ENCODE measurements at regions not wholly inside any gene's neighbourhood (a gene's known extent, or its start where the extent isn't known, plus 50 kb on each side); places are given as distances from the start of the nearest gene placed in this dataset.
A peak's percentile ranks its signal among the peaks of the same experiment; 100 is the strongest.

GRCh38 chr15:62498712-62499111, 333.6 kb upstream of the C2CD4B start:
- no peak for TF ChIP-seq CTCF (IDR thresholded peaks at IDR 0.05; ENCODE audit: low read depth, low read length)
- DNase-seq (ENCODE audit: low read depth, low spot score), result no peak
- no peak overlapping the region for H3K27ac ChIP-seq (ENCODE audit: low read depth, low read length)
- H3K9me3 ChIP-seq (ENCODE audit: control insufficient read depth, insufficient read depth, low read length), result no peaks in the 10 kb centered on the region
- POLR2A ChIA-PET, result no interaction called here
- CTCF ChIA-PET, result interaction anchor here (0.7 kb wide), 1 partner anchor 244 kb away, joined by 3 read pairs; no protein-coding TSS in a partner anchor
- H3K27me3 ChIP-seq (ENCODE audit: control insufficient read depth, insufficient read depth, low read length), result no peaks in the 10 kb centered on the region
- no peak overlapping the region for H3K4me3 ChIP-seq (ENCODE audit: low read depth, low read length)

DNA sequence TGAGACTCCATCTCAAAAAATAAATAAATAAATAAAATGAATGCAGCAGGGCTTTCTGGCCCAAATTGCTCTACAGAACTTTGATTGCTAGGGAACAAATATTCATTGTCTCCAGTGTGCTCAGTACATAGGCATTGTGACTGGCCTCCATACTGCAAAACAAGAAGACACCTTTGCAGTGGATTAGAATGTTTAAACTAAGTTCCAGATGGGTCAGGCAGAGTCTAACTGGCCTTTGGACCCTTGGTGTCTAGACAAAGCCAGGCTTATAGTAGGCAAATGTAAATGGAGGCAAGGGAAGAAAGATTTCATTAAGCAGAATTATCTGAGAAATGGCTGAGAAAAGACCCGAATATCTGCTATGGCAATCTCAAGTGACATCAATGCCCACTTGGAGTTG, 335.2 kb upstream of the C2CD4B start:
- Histone ChIP-seq H3K27me3 (ENCODE audit: control insufficient read depth, insufficient read depth, low read length) (no peaks in the 10 kb centered on the region), H3K4me3 (ENCODE audit: low read depth, low read length) (no peak overlapping the region), H3K27ac (ENCODE audit: low read depth, low read length) (no peak overlapping the region), H3K9me3 (ENCODE audit: control insufficient read depth, insufficient read depth, low read length) (no peaks in the 10 kb centered on the region)
- ChIA-PET CTCF (no interaction called here), POLR2A (no interaction called here)
- DNase-seq (ENCODE audit: low read depth, low spot score), result no peak
- TF ChIP-seq CTCF (IDR thresholded peaks at IDR 0.05; ENCODE audit: low read depth, low read length), result no peak

- no peaks in the 10 kb centered on the region for H3K9me3 ChIP-seq (ENCODE audit: control insufficient read depth, insufficient read depth, low read length)
- CTCF ChIA-PET, result no interaction called here
- no peak overlapping the region for H3K27ac ChIP-seq (ENCODE audit: low read depth, low read length)
- H3K4me3 ChIP-seq (ENCODE audit: low read depth, low read length), result no peak overlapping the region
- H3K27me3 ChIP-seq (ENCODE audit: control insufficient read depth, insufficient read depth, low read length), result no peaks in the 10 kb centered on the region
- no peak for TF ChIP-seq CTCF (IDR thresholded peaks at IDR 0.05; ENCODE audit: low read depth, low read length)
- no peak for DNase-seq (ENCODE audit: low read depth, low spot score)
- POLR2A ChIA-PET, result no interaction called here
Observed at GRCh38 chr15:62502451-62502850, 337.4 kb upstream of the C2CD4B start.

DNA sequence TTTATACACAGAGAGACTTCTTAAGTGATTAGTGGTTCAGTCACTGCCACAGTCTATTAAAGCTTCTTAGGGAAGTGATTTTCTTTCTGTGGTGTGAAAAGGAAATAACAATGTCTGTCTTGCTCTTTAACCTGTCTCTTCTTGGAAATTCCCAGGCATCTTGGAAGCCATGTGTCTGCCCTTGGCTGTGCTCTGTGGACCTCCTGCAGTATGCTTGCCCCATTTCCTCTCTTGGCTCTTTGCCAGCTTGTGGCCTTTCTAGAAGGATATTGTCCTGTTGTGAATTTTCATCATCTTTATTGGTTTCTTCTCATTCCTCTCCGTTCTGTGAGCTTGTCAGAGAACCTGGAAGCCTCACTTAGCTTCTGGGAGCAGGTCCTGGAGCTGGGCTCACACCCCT, 338.4 kb upstream of the C2CD4B start:
- CTCF ChIA-PET, result interaction anchor here (1.2 kb wide), 1 partner anchor 239 kb away, joined by 4 read pairs; no protein-coding TSS in a partner anchor
- TF ChIP-seq CTCF (IDR thresholded peaks at IDR 0.05; ENCODE audit: low read depth, low read length), result no peak
- H3K9me3 ChIP-seq (ENCODE audit: control insufficient read depth, insufficient read depth, low read length), result no peaks in the 10 kb centered on the region
- POLR2A ChIA-PET, result no interaction called here
- no peak overlapping the region for H3K4me3 ChIP-seq (ENCODE audit: low read depth, low read length)
- H3K27ac ChIP-seq (ENCODE audit: low read depth, low read length), result no peak overlapping the region
- H3K27me3 ChIP-seq (ENCODE audit: control insufficient read depth, insufficient read depth, low read length), result no peaks in the 10 kb centered on the region
- DNase-seq (ENCODE audit: low read depth, low spot score), result no peak

DNA sequence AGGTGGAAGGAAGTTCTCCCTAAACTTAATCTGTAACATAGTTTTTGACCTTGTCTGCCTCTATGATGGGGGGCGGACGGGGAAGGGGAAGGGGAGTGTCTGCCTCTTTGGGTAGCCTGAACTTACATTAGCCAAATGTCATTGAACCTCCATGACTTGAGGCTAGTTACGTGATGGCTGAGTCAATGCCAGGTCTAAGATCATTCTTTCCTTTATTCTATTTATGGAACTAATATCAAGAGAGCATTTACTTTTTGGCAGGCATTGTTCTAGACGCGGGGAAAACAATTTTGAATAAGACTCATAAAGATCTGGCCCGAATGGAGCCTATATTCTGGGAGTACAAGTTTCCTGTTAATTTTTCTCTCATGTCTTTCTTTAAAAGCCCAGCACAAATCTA, 340.7 kb upstream of the C2CD4B start:
- no peak for DNase-seq (ENCODE audit: low read depth, low spot score)
- ChIA-PET CTCF (interaction anchor here (1.5 kb wide), 1 partner anchor 237 kb away, joined by 5 read pairs; no protein-coding TSS in a partner anchor), POLR2A (interaction anchor here (0.8 to 1.2 kb wide), 3 partner anchors 45 to 252 kb away, joined by 3 read pairs; no protein-coding TSS in a partner anchor)
- Histone ChIP-seq H3K4me3 (ENCODE audit: low read depth, low read length) (no peak overlapping the region), H3K27ac (ENCODE audit: low read depth, low read length) (peak overlapping the region; percentile 83), H3K9me3 (ENCODE audit: control insufficient read depth, insufficient read depth, low read length) (no peaks in the 10 kb centered on the region), H3K27me3 (ENCODE audit: control insufficient read depth, insufficient read depth, low read length) (no peaks in the 10 kb centered on the region)
- TF ChIP-seq CTCF (IDR thresholded peaks at IDR 0.05; ENCODE audit: low read depth, low read length), result no peak

All from AG04450 (cell line).